ENCODE measurements at regions not wholly inside any gene's neighbourhood (a gene's known extent, or its start where the extent isn't known, plus 50 kb on each side); places are given as distances from the start of the nearest gene placed in this dataset.

DNA sequence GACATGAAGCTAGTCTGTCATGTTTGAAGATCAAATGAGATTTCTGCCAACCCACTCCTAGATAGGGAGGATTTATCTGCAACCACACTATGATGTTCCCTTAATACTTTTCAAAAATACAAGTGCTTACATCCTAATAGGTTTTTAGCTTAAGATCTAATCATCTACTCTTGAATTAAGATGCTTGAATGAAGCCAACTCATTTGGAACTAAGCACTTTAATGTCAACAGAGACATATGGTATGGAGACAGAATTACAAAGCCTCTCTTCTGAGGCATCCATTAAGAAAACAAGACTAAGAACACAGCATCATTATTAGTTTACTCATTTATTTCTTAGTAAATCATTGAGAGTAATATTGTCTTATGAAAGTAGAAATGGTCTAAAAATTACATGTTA lies 139.3 kb upstream of the NFIB start:
- POLR2A ChIA-PET (ENCODE audit: partially characterized antibody), result no interaction called here
- Histone ChIP-seq H3K23ac (ENCODE audit: insufficient read length) (no peak overlapping the region), H3K4me3 (ENCODE audit: extremely low read depth in 1 of 4, insufficient read depth in 2 of 4, low read depth in 3 of 4, low read length in 4 of 4) (no peak overlapping the region), H3K4ac (replicated peaks; ENCODE audit: insufficient read length, low read depth, low read length) (no peak overlapping the region), H3K79me1 (ENCODE audit: low read depth, low read length) (no peaks in the 10 kb centered on the region), H3K9me3 (ENCODE audit: insufficient read depth in 2 of 2, low read depth in 1 of 2, low read length in 1 of 2) (no peaks in the 10 kb centered on the region), H4K8ac (ENCODE audit: extremely low read depth, insufficient read depth, low read length) (no peak overlapping the region), H3K27me3 (replicated peaks in 1 of 4; ENCODE audit: control insufficient read depth in 3 of 4, extremely low read depth in 1 of 4, insufficient read depth in 3 of 4, low read length in 3 of 4) (no peaks in the 10 kb centered on the region), H2BK20ac (ENCODE audit: low read length) (no peak overlapping the region), H4K91ac (replicated peaks; ENCODE audit: insufficient read length, low read length) (no peak overlapping the region), H3K4me1 (replicated peaks in 1 of 4; ENCODE audit: control insufficient read depth in 3 of 4, insufficient read depth in 4 of 4, low read length in 3 of 4) (no peaks in the 10 kb centered on the region), H2BK5ac (ENCODE audit: low read depth, low read length) (no peak overlapping the region), H3K36me3 (ENCODE audit: control insufficient read depth in 2 of 4, insufficient read depth in 4 of 4, low read length in 3 of 4) (no peaks in the 10 kb centered on the region), H4K5ac (ENCODE audit: insufficient read length, low read depth, low read length) (no peak overlapping the region), H2BK15ac (ENCODE audit: low read length) (no peak overlapping the region), H2AFZ (ENCODE audit: low read length) (peak overlapping the region; percentile 13; the same call in 1 of the 2 replicates), H3K14ac (ENCODE audit: insufficient read length) (no peak overlapping the region), H3K18ac (ENCODE audit: extremely low read depth, low read length) (no peak overlapping the region), H3K9ac (replicated peaks in 1 of 4; ENCODE audit: extremely low read depth in 1 of 4, low read depth in 3 of 4, low read length in 3 of 4) (no peak overlapping the region), H3K4me2 (ENCODE audit: insufficient read depth in 1 of 2, low read depth in 2 of 2, low read length in 2 of 2) (no peak overlapping the region), H4K20me1 (replicated peaks in 1 of 2; ENCODE audit: control insufficient read depth in 1 of 2, insufficient read depth in 2 of 2, low read length in 2 of 2) (no peaks in the 10 kb centered on the region), H3K23me2 (ENCODE audit: low read depth, low read length) (no peaks in the 10 kb centered on the region), H2BK120ac (replicated peaks; ENCODE audit: low read depth, low read length) (no peak overlapping the region), H2BK12ac (ENCODE audit: low read depth, low read length) (no peak overlapping the region), H3K79me2 (ENCODE audit: control insufficient read depth in 1 of 2, insufficient read depth in 2 of 2, low read length in 2 of 2) (no peaks in the 10 kb centered on the region), H2AK5ac (ENCODE audit: low read depth, low read length) (no peak overlapping the region), H3K27ac (ENCODE audit: low read depth, low read length) (no peak overlapping the region), H3K56ac (replicated peaks; ENCODE audit: insufficient read length, low read depth, low read length) (no peak overlapping the region)
- CTCF ChIA-PET (ENCODE audit: partially characterized antibody), result interaction anchor here (0.6 to 0.8 kb wide), 2 partner anchors 12 to 814 kb away, joined by 3 to 5 read pairs; no protein-coding TSS in a partner anchor
- FAIRE-seq, result no peak
- TF ChIP-seq MAFK (IDR thresholded peaks at IDR 0.05; ENCODE audit: low read depth, low read length) (no peak), SAP30 (IDR thresholded peaks at IDR 0.05; ENCODE audit: insufficient read depth, insufficient replicate concordance, low read length) (no peak), CBX8 (IDR thresholded peaks at IDR 0.05; ENCODE audit: borderline replicate concordance, low read depth, low read length) (no peak), EGR1 (IDR thresholded peaks at IDR 0.05; ENCODE audit: borderline replicate concordance, low read depth, low read length) (no peak)
- no peak for DNase-seq (ENCODE audit: low read depth in 1 of 2, low spot score in 2 of 2)
